HepG2 (cell line): ENCODE measurements at regions not wholly inside any gene's neighbourhood (a gene's known extent, or its start where the extent isn't known, plus 50 kb on each side); places are given as distances from the start of the nearest gene placed in this dataset.

Source experiments
- ATAC-seq: fragments of 200-7000 bp; cut with Tn5 transposase; 3 replicates; pipeline ENCODE4 v1.9.1; 2020; ENCODE audit warnings: mild to moderate bottlenecking, moderate library complexity
- BruUV-seq: library from RNA; stranded (reverse); fragments of 400-500 nt; replicated peaks from 2 replicates; lab custom pipeline; 2021; lab: Mats Ljungman, UMichigan
- CTCF ChIA-PET: fragments of 300-600 bp; formaldehyde crosslinking; extraction: SDS; loops from one replicate; lab custom pipeline; 2021; ENCODE audit warnings: low total read pairs, inconsistent platforms, low intra/inter-chr PET ratio; lab: Yijun Ruan, JAX
- POLR2A ChIA-PET: fragments of 350-600 bp; sonication (Branson Sonifier 250); formaldehyde crosslinking; loops from one replicate; lab custom pipeline; 2020; ENCODE audit warnings: antibody characterized with exemption, inconsistent platforms; lab: Yijun Ruan, JAX
- DNase-seq: peaks from one replicate; pipeline ENCODE4 v3.0.0-alpha.2; 2015; ENCODE audit warnings: low spot score
- FAIRE-seq: peaks from 3 replicates; lab custom pipeline; 2011; peaks lifted over from hg19 to GRCh38; lab: Jason Lieb, UNC
- H2AFZ ChIP-seq: one replicate; pipeline ENCODE4 v1.6.1; 2011; ENCODE audit warnings: low read length, inconsistent platforms
- H3K27ac ChIP-seq: fragments of 300-600 bp; 3 replicates; pipeline ENCODE4 v1.8.0; 2011; ENCODE audit warnings: mixed run types, mild to moderate bottlenecking, mixed read lengths, low read length, inconsistent platforms; ENCODE audit not compliant: insufficient read depth; ENCODE audit errors: extremely low read length
- H3K27me3 ChIP-seq, 2 experiments: fragments of 200-600 bp in 1 of 2; 2 replicates in 1 of 2; 3 replicates in 1 of 2; pipeline versions ENCODE4 v1.6.0 to v1.8.0; 2011; ENCODE audit warnings: low read length in 2 of 2, mild to moderate bottlenecking in 2 of 2, moderate library complexity in 2 of 2, inconsistent platforms in 1 of 2; ENCODE audit not compliant: insufficient read depth in 2 of 2, control insufficient read depth in 1 of 2
- H3K36me3 ChIP-seq, 2 experiments: fragments of 200-600 bp in 1 of 2; replicated peaks in 1 of 2; 2 replicates in 1 of 2; 3 replicates in 1 of 2; pipeline versions ENCODE4 v1.5.1 to v1.8.0; 2011; ENCODE audit warnings: low read length in 2 of 2, inconsistent platforms in 1 of 2; ENCODE audit not compliant: insufficient read depth in 2 of 2, control insufficient read depth in 1 of 2
- H3K4me1 ChIP-seq: 2 replicates; pipeline ENCODE4 v1.5.1; 2012; ENCODE audit warnings: low read length, inconsistent platforms; ENCODE audit not compliant: insufficient read depth
- H3K4me2 ChIP-seq: 2 replicates; pipeline ENCODE4 v1.6.0; 2011; ENCODE audit warnings: low read depth, low read length, inconsistent platforms
- H3K4me3 ChIP-seq, 3 experiments: fragments of 200-600 bp in 1 of 3; sonication (generic), shearing (Covaris generic) in 1 of 3; replicated peaks in 1 of 3; 2 replicates each; pipeline ENCODE4 v1.5.1; 2011 to 2016; ENCODE audit warnings: low read length in 3 of 3, inconsistent platforms in 2 of 3, low read depth in 2 of 3, mild to moderate bottlenecking in 2 of 3, control low read depth in 1 of 3, mixed read lengths in 1 of 3; ENCODE audit not compliant: insufficient read depth in 1 of 3
- H3K79me2 ChIP-seq: one replicate; pipeline ENCODE4 v1.6.1; 2011; ENCODE audit warnings: low read length, inconsistent platforms; ENCODE audit not compliant: insufficient read depth
- H3K9ac ChIP-seq: 2 replicates; pipeline ENCODE4 v1.6.0; 2011; ENCODE audit warnings: mild to moderate bottlenecking, low read depth, low read length, inconsistent platforms; ENCODE audit not compliant: insufficient read depth
- H3K9me3 ChIP-seq: 2 replicates; pipeline ENCODE4 v1.5.1; 2012; ENCODE audit warnings: mild to moderate bottlenecking, low read length
- H4K20me1 ChIP-seq: 2 replicates; pipeline ENCODE4 v1.6.0; 2011; ENCODE audit warnings: inconsistent platforms, mild to moderate bottlenecking, low read length, moderate library complexity; ENCODE audit not compliant: insufficient read depth
- EHMT2 ChIP-seq: fragments of 200-600 bp; sonication (generic); IDR thresholded peaks from 2 replicates; pipeline ENCODE4 v1.7.0; 2017; ENCODE audit warnings: antibody characterized with exemption, low read depth, low read length, borderline replicate concordance
- ETV5 ChIP-seq: IDR thresholded peaks from 2 replicates; pipeline ENCODE4 v1.6.1; 2018; ENCODE audit warnings: missing biosample characterization, missing genetic modification reagents, inconsistent platforms, borderline replicate concordance
- HNRNPK ChIP-seq: fragments of 200-400 bp; formaldehyde crosslinking; IDR thresholded peaks from 2 replicates; pipeline ENCODE4 v1.6.1; 2018; ENCODE audit warnings: low read length, low read depth, moderate library complexity, mild to moderate bottlenecking; ENCODE audit not compliant: poor library complexity, severe bottlenecking
- KIAA2018 ChIP-seq: sonication (generic); formaldehyde crosslinking; IDR thresholded peaks from 2 replicates; pipeline ENCODE4 v1.5.0; 2020; ENCODE audit warnings: mild to moderate bottlenecking, missing genetic modification reagents, borderline replicate concordance
- SNAPC5 ChIP-seq: sonication (generic); formaldehyde crosslinking; IDR thresholded peaks from 2 replicates; pipeline ENCODE4 v1.8.1; 2023; ENCODE audit warnings: mild to moderate bottlenecking, missing genetic modification reagents, borderline replicate concordance
- SP2 ChIP-seq: sonication (generic); formaldehyde crosslinking; IDR thresholded peaks from 2 replicates; pipeline ENCODE4 v1.5.1; 2020; ENCODE audit warnings: mild to moderate bottlenecking, missing genetic modification reagents
- ZNF3 ChIP-seq: IDR thresholded peaks from 2 replicates; pipeline ENCODE4 v1.7.0; 2017; ENCODE audit warnings: inconsistent platforms
- ZNF333 ChIP-seq: sonication (generic); formaldehyde crosslinking; IDR thresholded peaks from 2 replicates; pipeline ENCODE4 v1.4.0; 2020; ENCODE audit warnings: mild to moderate bottlenecking, missing genetic modification reagents, borderline replicate concordance
- ZNF550 ChIP-seq: sonication (generic); formaldehyde crosslinking; IDR thresholded peaks from 2 replicates; pipeline ENCODE4 v1.4.0; 2020; ENCODE audit warnings: mild to moderate bottlenecking, missing genetic modification reagents, borderline replicate concordance
- ZNF644 ChIP-seq: IDR thresholded peaks from 2 replicates; pipeline ENCODE4 v1.6.1; 2016; ENCODE audit warnings: low read depth
- ZSCAN22 ChIP-seq: sonication (generic); formaldehyde crosslinking; IDR thresholded peaks from 2 replicates; pipeline ENCODE4 v1.4.0; 2020; ENCODE audit warnings: mild to moderate bottlenecking, missing genetic modification reagents
- WGBS: methylation state at CpG from one replicate; pipeline ENCODE4 v1.1.6; 2017; ENCODE audit warnings: low lambda C conversion rate; 5-methylcytosine and 5-hydroxymethylcytosine counted together
- in situ Hi-C: cut with HindIII; loops from 2 replicates; pipeline ENCODE4 v1.10.0; 2017; ENCODE audit warnings: low pct_unique_long_range_greater_than_20kb; ENCODE audit not compliant: extremely low pct_ligation_motif_present
- intact Hi-C: fragments of 100-400 bp; cut with micrococcal nuclease; formaldehyde crosslinking; loops from one replicate; pipeline ENCODE4 v1.10.0; 2022; ENCODE audit not compliant: unreplicated experiment

GRCh38 chr13:90107661-90108060 lies 1239.8 kb upstream of the MIR17HG start:
- DNase-seq (no peak), ATAC-seq (no peak), FAIRE-seq (no peak)
- no TSS peak for BruUV-seq
- Histone ChIP-seq H4K20me1 (no peaks in the 10 kb centered on the region), H3K27ac (no peak overlapping the region), H3K79me2 (no peaks in the 10 kb centered on the region), H2AFZ (no peak overlapping the region), H3K4me3 (no peak overlapping the region), H3K4me1 (no peaks in the 10 kb centered on the region), H3K9me3 (peaks cover 63% of the 10 kb centered on the region), H3K9ac (no peak overlapping the region), H3K27me3 (no peaks in the 10 kb centered on the region), H3K4me2 (no peak overlapping the region), H3K36me3 (no peaks in the 10 kb centered on the region)
- intact Hi-C loops (no loop called here), in situ Hi-C loops (no loop called here)
- TF ChIP-seq KIAA2018 (no peak), SNAPC5 (CRISPR knock-in tag) (no peak), ZNF333 (CRISPR knock-in tag) (no peak), ZSCAN22 (CRISPR knock-in tag) (no peak), HNRNPK (no peak), SP2 (CRISPR knock-in tag) (no peak), ETV5 (CRISPR knock-in tag) (no peak), ZNF644 (CRISPR knock-in tag) (no peak), ZNF550 (CRISPR knock-in tag) (no peak), ZNF3 (no peak), EHMT2 (no peak)
- POLR2A ChIA-PET = no interaction called here
- WGBS = 40% methylated on average over 1 of the region's 2 CpGs
- CTCF ChIA-PET = no interaction called here
